Thoracic aorta (tissue), 2 donors: ENCODE measurements at regions not wholly inside any gene's neighbourhood (a gene's known extent, or its start where the extent isn't known, plus 50 kb on each side); places are given as distances from the start of the nearest gene placed in this dataset.

Source experiments
- ATAC-seq: fragments of 150-250 bp; one replicate; pipeline ENCODE4 v1.8.0; 2017; ENCODE audit warnings: low read depth; ENCODE audit not compliant: insufficient number of reproducible peaks, low FRiP score
- DNase-seq: peaks from one replicate; pipeline ENCODE4 v3.0.0-alpha.2; 2020; ENCODE audit warnings: low spot score
- H3K27ac ChIP-seq, 2 donors: fragments of 200-600 bp; sonication (generic); 1 replicate in 1 of 2; 2 replicates in 1 of 2; pipeline ENCODE4 v1.5.1; 2016; ENCODE audit warnings: mild to moderate bottlenecking in 2 of 2, moderate library complexity in 2 of 2
- H3K27me3 ChIP-seq: fragments of 200-600 bp; sonication (generic); replicated peaks from 2 replicates; pipeline ENCODE4 v1.6.0; 2016; ENCODE audit warnings: mild to moderate bottlenecking; ENCODE audit not compliant: insufficient read depth
- H3K36me3 ChIP-seq: fragments of 200-600 bp; sonication (generic); one replicate; pipeline ENCODE4 v1.5.1; 2016
- H3K4me1 ChIP-seq, 2 donors: fragments of 200-600 bp; sonication (generic); 1 replicate in 1 of 2; 2 replicates in 1 of 2; pipeline versions ENCODE4 v1.5.1 to v1.6.0; 2016; ENCODE audit warnings: low read depth in 2 of 2, mild to moderate bottlenecking in 1 of 2; ENCODE audit not compliant: control insufficient read depth in 1 of 2
- H3K4me3 ChIP-seq: fragments of 200-600 bp; sonication (generic); 2 replicates; pipeline ENCODE4 v1.5.1; 2016; ENCODE audit warnings: mild to moderate bottlenecking
- H3K9me3 ChIP-seq: fragments of 200-600 bp; sonication (generic); 2 replicates; pipeline ENCODE4 v1.5.1; 2016
- CTCF ChIP-seq: fragments of 200-600 bp; sonication (generic); IDR thresholded peaks from one replicate; pipeline ENCODE4 v1.5.1; 2019; ENCODE audit warnings: antibody characterized with exemption

- DNase-seq = no peak
- no peak for TF ChIP-seq CTCF
- ATAC-seq = no peak
- Histone ChIP-seq H3K27ac (no peak overlapping the region), H3K36me3 (no peaks in the 10 kb centered on the region), H3K4me3 (no peak overlapping the region), H3K27me3 (no peaks in the 10 kb centered on the region), H3K4me1 (no peaks in the 10 kb centered on the region), H3K9me3 (no peaks in the 10 kb centered on the region)
These were observed 273.6 kb downstream of the SUDS3 start for GRCh38 chr12:118649765-118650585.

GRCh38 chr12:118650586-118650960 is 274.2 kb downstream of the SUDS3 start:
- Histone ChIP-seq H3K36me3 (no peaks in the 10 kb centered on the region), H3K27ac (no peak overlapping the region), H3K4me3 (no peak overlapping the region), H3K9me3 (no peaks in the 10 kb centered on the region), H3K4me1 (no peaks in the 10 kb centered on the region), H3K27me3 (no peaks in the 10 kb centered on the region)
- no peak for DNase-seq
- no peak for TF ChIP-seq CTCF
- no peak for ATAC-seq

- Histone ChIP-seq H3K36me3 (no peaks in the 10 kb centered on the region), H3K27ac (no peak overlapping the region), H3K4me3 (no peak overlapping the region), H3K4me1 (no peaks in the 10 kb centered on the region), H3K9me3 (no peaks in the 10 kb centered on the region), H3K27me3 (no peaks in the 10 kb centered on the region)
- no peak for ATAC-seq
- no peak for DNase-seq
- no peak for TF ChIP-seq CTCF
These were observed 275.1 kb downstream of the SUDS3 start for GRCh38 chr12:118651487-118651886.

GRCh38 chr12:118655588-118655987 is 279.2 kb downstream of the SUDS3 start:
- H3K9me3 ChIP-seq = no peaks in the 10 kb centered on the region
- H3K36me3 ChIP-seq = no peaks in the 10 kb centered on the region
- no peak for ATAC-seq
- DNase-seq = no peak
- H3K27ac ChIP-seq = no peak overlapping the region
- no peak for TF ChIP-seq CTCF
- no peak overlapping the region for H3K4me3 ChIP-seq
- H3K4me1 ChIP-seq = no peaks in the 10 kb centered on the region
- H3K27me3 ChIP-seq = no peaks in the 10 kb centered on the region

- TF ChIP-seq CTCF = no peak
- Histone ChIP-seq H3K4me1 (no peaks in the 10 kb centered on the region), H3K9me3 (no peaks in the 10 kb centered on the region), H3K4me3 (no peak overlapping the region), H3K27ac (no peak overlapping the region), H3K27me3 (no peaks in the 10 kb centered on the region), H3K36me3 (no peaks in the 10 kb centered on the region)
- no peak for DNase-seq
- no peak for ATAC-seq
These were observed 300.9 kb upstream of the SRRM4 start for GRCh38 chr12:118680356-118680963.
